HG03060 (cell line): ENCODE measurements at regions not wholly inside any gene's neighbourhood (a gene's known extent, or its start where the extent isn't known, plus 50 kb on each side); places are given as distances from the start of the nearest gene placed in this dataset.
"Not testable (repeated sequence)": the region's sequence is repeated elsewhere in the genome, so short reads cannot be mapped to it uniquely, and the experiment has no call there.

ENCODE experiments used
- ATAC-seq: cut with Tn5 transposase; IDR thresholded peaks from one replicate; pipeline ENCODE4 v1.9.1; 2021; ENCODE audit warnings: low read depth, moderate number of reproducible peaks; ENCODE audit not compliant: unreplicated experiment

GRCh38 chr11:38935941-38936340, 2337.9 kb upstream of the RAG2 start:
- ATAC-seq = no peak

GRCh38 chr11:38927993-38928392, 2330.0 kb upstream of the RAG2 start:
- no peak for ATAC-seq

- ATAC-seq = no peak
Observed at GRCh38 chr11:38924644-38925043, 2326.6 kb upstream of the RAG2 start.

- no peak for ATAC-seq
Observed at GRCh38 chr11:38900211-38900610, 2302.2 kb upstream of the RAG2 start.

GRCh38 chr11:38894201-38894600, 2296.2 kb upstream of the RAG2 start:
- not testable (repeated sequence) for ATAC-seq

- ATAC-seq = no peak
Observed at GRCh38 chr11:38884145-38884865, 2286.3 kb upstream of the RAG2 start.

GRCh38 chr11:38867338-38867737, 2269.3 kb upstream of the RAG2 start:
- ATAC-seq = no peak

GRCh38 chr11:38865922-38866321, 2267.9 kb upstream of the RAG2 start:
- ATAC-seq = no peak

DNA sequence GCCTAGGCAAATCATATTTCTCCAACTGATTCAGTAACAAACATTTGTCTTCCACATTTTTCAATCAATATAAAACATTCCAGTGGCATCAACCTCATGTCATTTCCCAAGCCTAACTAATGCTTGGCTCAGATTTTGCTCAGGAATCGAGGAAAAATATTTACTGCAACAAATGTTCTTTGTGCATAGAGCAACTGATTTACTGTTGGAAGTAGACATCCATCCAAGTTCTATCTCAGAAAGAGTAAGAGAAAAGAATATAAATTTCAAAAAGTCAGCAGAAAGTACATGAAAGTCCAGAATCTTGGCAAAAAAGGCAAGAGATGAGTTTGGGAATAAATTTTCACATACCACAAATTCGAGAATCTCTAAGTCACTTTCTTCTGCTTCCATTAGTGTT, 2245.0 kb upstream of the RAG2 start:
- ATAC-seq = no peak

- no peak for ATAC-seq
Observed at GRCh38 chr11:38839071-38839470, 2241.0 kb upstream of the RAG2 start.

DNA sequence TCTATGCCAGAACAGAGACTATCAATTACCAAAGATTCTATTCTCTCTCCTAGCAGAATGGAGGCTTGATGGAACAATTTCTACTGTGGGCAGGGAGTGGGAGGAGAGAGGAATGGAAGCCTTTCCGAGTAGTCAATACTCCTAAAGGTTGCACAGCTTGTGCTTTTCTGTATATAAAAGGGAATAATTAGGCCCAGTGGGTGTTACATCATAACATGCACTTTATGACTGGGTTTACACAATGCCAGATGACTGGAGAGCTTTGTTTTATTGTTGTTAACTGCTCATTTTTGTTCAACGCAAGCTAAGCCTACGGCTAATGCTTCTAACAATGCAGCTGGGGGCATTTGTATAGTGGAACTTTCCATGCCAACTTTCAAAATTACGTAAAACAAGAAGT, 2237.9 kb upstream of the RAG2 start:
- ATAC-seq = no peak

DNA sequence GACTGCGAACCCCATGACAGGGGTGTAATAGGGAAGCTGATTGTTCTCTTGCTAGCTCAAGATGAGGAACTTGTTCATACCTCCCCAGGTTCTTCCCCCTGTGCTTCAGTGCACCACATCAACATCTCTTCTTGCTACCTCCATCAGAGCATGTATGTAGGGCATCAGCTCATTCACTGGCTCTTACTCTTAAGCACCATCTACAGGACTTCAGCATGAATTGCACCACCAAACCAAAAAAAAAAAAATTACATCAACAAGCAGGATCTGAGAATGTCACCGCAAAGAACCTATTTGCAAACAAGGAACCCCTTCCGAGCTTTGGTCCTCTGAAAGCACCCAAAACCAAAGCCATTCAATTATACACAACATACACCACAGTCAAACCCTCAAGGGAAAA, 2226.5 kb upstream of the RAG2 start:
- ATAC-seq = no peak

DNA sequence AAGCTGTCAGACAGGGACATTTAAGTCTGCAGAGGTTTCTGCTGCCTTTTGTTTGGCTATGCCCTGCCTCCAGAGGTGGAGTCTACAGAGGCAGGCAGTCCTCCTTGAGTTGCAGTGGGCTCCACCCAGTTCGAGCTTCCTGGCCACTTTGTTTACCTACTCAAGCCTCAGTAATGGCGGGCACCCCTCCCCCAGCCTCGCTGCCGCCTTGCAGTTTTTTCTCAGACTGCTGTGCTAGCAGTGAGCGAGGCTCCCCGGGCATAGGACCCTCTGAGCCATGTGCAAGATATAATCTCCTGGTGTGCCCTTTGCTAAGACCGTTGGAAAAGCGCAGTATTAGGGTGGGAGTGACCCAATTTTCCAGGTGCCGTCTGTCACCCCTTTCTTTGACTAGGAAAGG, 2223.8 kb upstream of the RAG2 start:
- ATAC-seq = not testable (repeated sequence)

DNA sequence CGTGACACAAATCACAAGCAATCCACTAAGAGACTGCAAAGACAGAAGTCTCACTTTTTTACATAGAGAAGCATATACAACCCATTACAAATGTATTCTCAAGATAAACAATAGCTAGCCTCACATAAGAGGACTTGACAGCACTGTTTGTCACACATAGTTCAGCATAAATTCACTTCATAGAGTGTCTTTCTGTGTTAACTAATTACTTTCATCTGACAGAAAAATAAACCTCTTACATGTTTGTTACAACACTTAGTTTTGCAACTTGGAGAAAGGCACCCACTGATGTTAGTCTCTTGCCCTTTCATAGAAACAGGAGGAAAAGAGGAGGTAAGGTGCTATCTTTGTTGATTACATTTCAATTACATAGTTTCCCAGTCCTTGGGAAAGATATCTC, 2221.9 kb upstream of the RAG2 start:
- no peak for ATAC-seq

DNA sequence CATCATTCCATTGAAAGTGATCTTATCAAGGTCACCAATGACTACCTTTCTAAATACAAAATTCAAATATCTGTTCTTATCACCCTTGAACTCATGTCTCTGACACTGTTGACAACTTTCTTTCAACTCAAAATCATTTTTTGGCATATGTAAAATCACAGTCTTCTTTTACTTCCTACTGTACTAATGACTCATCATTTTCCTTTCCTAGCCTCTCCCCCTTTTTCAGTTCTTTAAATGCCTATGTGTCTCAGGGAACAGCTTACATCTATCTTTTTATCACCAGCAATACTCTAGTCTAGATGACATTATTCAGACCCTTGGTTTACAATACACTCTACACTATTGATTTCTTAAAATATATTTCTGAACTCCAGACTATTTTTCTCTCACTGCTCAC, 2220.7 kb upstream of the RAG2 start:
- ATAC-seq = no peak

DNA sequence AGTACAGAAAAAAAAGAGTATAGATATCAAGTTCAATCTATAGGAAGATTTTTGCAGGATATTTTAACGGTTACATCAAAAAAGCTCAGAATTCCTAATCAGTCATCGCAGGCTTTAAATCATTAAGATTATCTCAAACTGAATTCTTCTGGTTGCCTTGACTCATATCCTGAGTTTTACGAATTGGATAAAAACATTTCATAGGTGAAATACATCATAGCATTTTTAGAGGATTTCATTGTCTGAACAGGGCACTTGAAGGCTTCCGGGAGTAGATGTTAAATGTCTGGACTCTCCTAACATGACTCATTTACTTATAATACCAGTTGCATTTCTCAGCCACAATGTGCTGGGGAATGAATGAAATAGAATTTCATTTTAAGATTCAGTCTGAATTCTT, 2216.6 kb upstream of the RAG2 start:
- no peak for ATAC-seq

GRCh38 chr11:38809521-38809920, 2211.5 kb upstream of the RAG2 start:
- ATAC-seq = no peak

GRCh38 chr11:38796281-38796680, 2198.2 kb upstream of the RAG2 start:
- ATAC-seq = no peak

GRCh38 chr11:38795027-38795426, 2197.0 kb upstream of the RAG2 start:
- no peak for ATAC-seq

DNA sequence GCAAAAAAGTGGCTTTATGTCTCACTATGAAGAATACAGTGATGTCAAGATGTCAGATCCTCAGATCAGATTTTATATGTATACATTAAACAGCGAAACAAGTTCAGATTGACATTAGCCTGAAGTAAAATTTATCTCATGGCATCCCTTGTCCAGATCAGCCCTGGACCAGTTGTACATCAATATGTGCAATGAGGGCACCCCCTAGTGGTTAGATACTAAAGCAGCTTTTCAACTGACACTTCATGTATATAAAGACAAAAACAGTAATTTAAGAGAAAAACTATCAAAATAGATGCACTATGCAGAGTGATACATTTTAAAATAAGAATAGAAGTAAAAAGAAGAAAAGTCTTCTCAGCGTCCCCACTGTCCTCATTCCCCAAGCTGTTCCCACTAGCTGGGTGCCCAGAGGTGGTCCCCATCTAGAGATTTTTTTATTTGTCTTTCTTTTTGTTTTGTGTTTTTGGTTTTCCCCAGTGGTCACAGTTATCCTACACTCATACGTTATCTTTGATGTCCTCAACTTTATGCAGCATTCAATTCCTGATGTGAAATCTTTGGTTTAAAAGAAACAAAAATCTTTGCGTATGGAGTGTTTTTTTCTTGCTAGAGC, 2193.4 kb upstream of the RAG2 start:
- ATAC-seq = no peak

DNA sequence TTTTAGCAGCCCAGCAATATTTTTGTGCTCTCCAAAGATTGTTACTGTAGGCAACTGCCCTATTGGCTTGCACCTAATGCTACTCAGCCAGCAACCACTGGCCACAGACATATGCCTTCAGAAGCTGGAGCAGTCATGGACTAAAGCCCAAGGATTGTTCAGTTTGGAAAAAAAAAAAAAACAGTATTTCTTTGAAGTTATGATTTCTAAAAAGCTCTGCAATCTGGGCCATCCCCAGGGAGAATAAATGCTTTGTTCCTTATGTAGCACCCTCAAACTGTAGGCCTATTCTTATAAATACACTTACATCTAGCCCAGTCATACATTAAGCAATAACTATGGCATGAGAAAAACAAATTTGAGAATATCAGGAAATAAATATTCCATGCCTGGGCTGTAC, 2190.5 kb upstream of the RAG2 start:
- ATAC-seq = no peak

DNA sequence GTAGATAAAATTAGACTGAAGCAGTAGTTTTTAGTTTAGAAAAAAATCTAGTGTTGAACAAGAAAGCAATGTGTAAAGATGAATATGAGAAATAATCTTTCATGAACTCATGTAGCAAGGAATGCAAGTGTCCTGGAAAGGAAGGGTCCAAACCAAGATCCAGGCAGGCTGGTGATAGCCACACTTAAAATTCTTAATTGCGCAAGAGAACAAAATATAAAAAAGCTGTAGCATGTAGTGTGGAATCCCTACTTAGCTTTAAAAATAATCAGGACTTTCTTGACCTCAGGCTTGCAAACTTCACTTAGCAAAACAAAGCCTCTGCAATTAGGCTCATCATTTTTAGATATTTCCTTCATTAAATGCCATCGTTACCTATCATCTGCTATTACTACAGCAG, 2186.1 kb upstream of the RAG2 start:
- ATAC-seq = no peak
